ENCODE measurements at regions not wholly inside any gene's neighbourhood (a gene's known extent, or its start where the extent isn't known, plus 50 kb on each side); places are given as distances from the start of the nearest gene placed in this dataset.

GRCh38 chr3:117941015-117941414 is 1093.6 kb downstream of the IGSF11 start:
- no peak for TF ChIP-seq FOXM1 (IDR thresholded peaks at IDR 0.05; ENCODE audit: borderline replicate concordance)
- TF ChIP-seq BHLHE40 (IDR thresholded peaks at IDR 0.05; ENCODE audit: borderline replicate concordance) = no peak
- no peak for TF ChIP-seq ZNF384 (IDR thresholded peaks at IDR 0.05)
- TF ChIP-seq FOXK2 (IDR thresholded peaks at IDR 0.05) = no peak
- TF ChIP-seq L3MBTL2 (conservative IDR thresholded peaks at IDR 0.05) = no peak
- TF ChIP-seq LEF1 (IDR thresholded peaks at IDR 0.05; ENCODE audit: borderline replicate concordance) = no peak
- no peak for TF ChIP-seq SP1 (IDR thresholded peaks at IDR 0.05)
- TF ChIP-seq ELF4 (IDR thresholded peaks at IDR 0.05) = no peak
- no peak for TF ChIP-seq FOXA1 (IDR thresholded peaks at IDR 0.05)
- TF ChIP-seq NFRKB (IDR thresholded peaks at IDR 0.05) = no peak
- no peak for TF ChIP-seq ARNT (IDR thresholded peaks at IDR 0.05)
- TF ChIP-seq, protein P1, sequence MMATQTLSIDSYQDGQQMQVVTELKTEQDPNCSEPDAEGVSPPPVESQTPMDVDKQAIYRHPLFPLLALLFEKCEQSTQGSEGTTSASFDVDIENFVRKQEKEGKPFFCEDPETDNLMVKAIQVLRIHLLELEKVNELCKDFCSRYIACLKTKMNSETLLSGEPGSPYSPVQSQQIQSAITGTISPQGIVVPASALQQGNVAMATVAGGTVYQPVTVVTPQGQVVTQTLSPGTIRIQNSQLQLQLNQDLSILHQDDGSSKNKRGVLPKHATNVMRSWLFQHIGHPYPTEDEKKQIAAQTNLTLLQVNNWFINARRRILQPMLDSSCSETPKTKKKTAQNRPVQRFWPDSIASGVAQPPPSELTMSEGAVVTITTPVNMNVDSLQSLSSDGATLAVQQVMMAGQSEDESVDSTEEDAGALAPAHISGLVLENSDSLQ (IDR thresholded peaks at IDR 0.05) = no peak
- TF ChIP-seq TARDBP (IDR thresholded peaks at IDR 0.05) = no peak
- no peak for TF ChIP-seq HDGF (IDR thresholded peaks at IDR 0.05; ENCODE audit: borderline replicate concordance)
- TF ChIP-seq CTBP1 (IDR thresholded peaks at IDR 0.05; ENCODE audit: borderline replicate concordance) = no peak
- TF ChIP-seq SUZ12 (IDR thresholded peaks at IDR 0.05) = no peak
- no peak for DNase-seq (ENCODE audit: extremely low spot score)
- CTCF ChIA-PET = no interaction called here
- POLR2A ChIA-PET = no interaction called here

DNA sequence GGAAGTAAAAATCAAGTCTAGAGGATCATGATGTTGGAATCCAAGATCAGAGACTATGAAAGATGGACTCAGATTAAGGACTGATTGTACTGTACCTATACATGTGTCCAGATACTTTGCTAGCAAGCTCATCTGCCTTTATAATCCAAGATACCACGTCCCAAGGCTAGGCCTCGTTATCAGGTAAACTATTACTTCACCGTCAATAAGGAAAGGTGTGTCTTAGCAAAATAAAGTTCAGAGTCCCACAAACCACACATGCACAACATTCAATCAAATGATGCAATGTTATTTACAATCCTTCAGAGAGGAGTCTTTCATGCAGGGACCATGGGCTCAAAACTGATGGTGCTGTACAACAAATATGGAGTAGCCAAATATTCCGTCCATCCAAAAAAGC is 1092.9 kb downstream of the IGSF11 start:
- POLR2A ChIA-PET = no interaction called here
- TF ChIP-seq L3MBTL2 (conservative IDR thresholded peaks at IDR 0.05) (no peak), TARDBP (IDR thresholded peaks at IDR 0.05) (no peak), SUZ12 (IDR thresholded peaks at IDR 0.05) (no peak), CTBP1 (IDR thresholded peaks at IDR 0.05; ENCODE audit: borderline replicate concordance) (no peak), SP1 (IDR thresholded peaks at IDR 0.05) (no peak), ZNF384 (IDR thresholded peaks at IDR 0.05) (no peak), HDGF (IDR thresholded peaks at IDR 0.05; ENCODE audit: borderline replicate concordance) (no peak)
- TF ChIP-seq, protein P1 (IDR thresholded peaks at IDR 0.05) = no peak
- DNase-seq (ENCODE audit: extremely low spot score) = no peak
- CTCF ChIA-PET = no interaction called here

DNA sequence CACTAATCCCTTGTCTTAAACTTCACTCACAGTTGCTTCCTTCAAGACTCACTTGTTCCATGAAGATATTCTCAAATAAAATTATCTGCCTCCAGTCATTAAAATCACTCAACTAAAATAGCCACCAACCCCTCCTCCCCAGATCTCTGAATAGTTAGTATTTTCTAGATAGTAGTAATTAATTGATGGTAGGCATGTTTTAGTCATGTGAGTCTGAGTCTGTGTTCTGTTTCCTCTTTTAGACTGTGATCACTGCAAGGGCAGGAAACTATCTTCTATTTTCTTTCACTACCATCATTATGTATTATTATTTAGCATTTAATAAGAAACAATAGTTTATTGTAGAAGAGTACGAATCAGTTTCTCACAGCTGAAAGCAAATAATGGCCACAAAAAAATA is 1080.5 kb downstream of the IGSF11 start:
- no peak for TF ChIP-seq L3MBTL2 (conservative IDR thresholded peaks at IDR 0.05)
- TF ChIP-seq FOXK2 (IDR thresholded peaks at IDR 0.05) = no peak
- no peak for TF ChIP-seq LEF1 (IDR thresholded peaks at IDR 0.05; ENCODE audit: borderline replicate concordance)
- no peak for TF ChIP-seq SUZ12 (IDR thresholded peaks at IDR 0.05)
- no peak for TF ChIP-seq ELF4 (IDR thresholded peaks at IDR 0.05)
- TF ChIP-seq ARNT (IDR thresholded peaks at IDR 0.05) = no peak
- no peak for TF ChIP-seq FOXM1 (IDR thresholded peaks at IDR 0.05; ENCODE audit: borderline replicate concordance)
- TF ChIP-seq, protein P1 (IDR thresholded peaks at IDR 0.05) = no peak
- no peak for TF ChIP-seq SP1 (IDR thresholded peaks at IDR 0.05)
- TF ChIP-seq BHLHE40 (IDR thresholded peaks at IDR 0.05; ENCODE audit: borderline replicate concordance) = no peak
- TF ChIP-seq HDGF (IDR thresholded peaks at IDR 0.05; ENCODE audit: borderline replicate concordance) = no peak
- no peak for TF ChIP-seq FOXA1 (IDR thresholded peaks at IDR 0.05)
- no peak for TF ChIP-seq TARDBP (IDR thresholded peaks at IDR 0.05)
- TF ChIP-seq CTBP1 (IDR thresholded peaks at IDR 0.05; ENCODE audit: borderline replicate concordance) = no peak
- TF ChIP-seq NFRKB (IDR thresholded peaks at IDR 0.05) = no peak
- TF ChIP-seq ZNF384 (IDR thresholded peaks at IDR 0.05) = no peak
- ChIA-PET POLR2A (no interaction called here), CTCF (no interaction called here)
- no peak for DNase-seq (ENCODE audit: extremely low spot score)

GRCh38 chr3:117955196-117955595 is 1079.5 kb downstream of the IGSF11 start:
- DNase-seq (ENCODE audit: extremely low spot score) = no peak
- TF ChIP-seq L3MBTL2 (conservative IDR thresholded peaks at IDR 0.05) = no peak
- TF ChIP-seq ZNF384 (IDR thresholded peaks at IDR 0.05) = no peak
- POLR2A ChIA-PET = no interaction called here
- CTCF ChIA-PET = no interaction called here

DNA sequence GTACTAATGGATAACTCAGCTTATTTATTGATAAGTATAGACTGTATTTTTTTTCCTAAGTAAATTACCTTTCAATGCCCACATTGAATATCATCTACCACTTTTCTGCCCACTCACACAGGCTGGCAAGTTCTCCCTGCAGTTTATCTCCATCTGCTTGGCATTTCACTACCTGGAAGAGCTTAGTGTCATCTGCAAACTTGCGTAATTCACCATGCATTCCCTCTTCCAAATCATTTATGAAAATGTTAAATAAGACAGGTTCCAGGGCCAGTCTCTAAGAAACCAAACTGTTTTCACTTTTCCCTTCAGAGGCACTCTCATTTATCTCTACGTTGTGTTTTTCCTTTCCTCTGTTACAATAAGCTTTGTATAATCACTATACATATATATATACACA is 1076.6 kb downstream of the IGSF11 start:
- no peak for DNase-seq (ENCODE audit: extremely low spot score)
- POLR2A ChIA-PET = no interaction called here
- TF ChIP-seq BHLHE40 (IDR thresholded peaks at IDR 0.05; ENCODE audit: borderline replicate concordance) = no peak
- TF ChIP-seq ZNF384 (IDR thresholded peaks at IDR 0.05) = no peak
- TF ChIP-seq TARDBP (IDR thresholded peaks at IDR 0.05) = no peak
- no peak for TF ChIP-seq CTBP1 (IDR thresholded peaks at IDR 0.05; ENCODE audit: borderline replicate concordance)
- TF ChIP-seq, protein P1 (IDR thresholded peaks at IDR 0.05) = no peak
- no peak for TF ChIP-seq FOXM1 (IDR thresholded peaks at IDR 0.05; ENCODE audit: borderline replicate concordance)
- TF ChIP-seq FOXK2 (IDR thresholded peaks at IDR 0.05) = no peak
- no peak for TF ChIP-seq LEF1 (IDR thresholded peaks at IDR 0.05; ENCODE audit: borderline replicate concordance)
- TF ChIP-seq NFRKB (IDR thresholded peaks at IDR 0.05) = no peak
- no peak for TF ChIP-seq SUZ12 (IDR thresholded peaks at IDR 0.05)
- no peak for TF ChIP-seq ELF4 (IDR thresholded peaks at IDR 0.05)
- no peak for TF ChIP-seq ARNT (IDR thresholded peaks at IDR 0.05)
- CTCF ChIA-PET = no interaction called here

GRCh38 chr3:117962750-117963149 is 1071.9 kb downstream of the IGSF11 start:
- TF ChIP-seq FOXK2 (IDR thresholded peaks at IDR 0.05) = no peak
- no peak for TF ChIP-seq ZNF384 (IDR thresholded peaks at IDR 0.05)
- TF ChIP-seq L3MBTL2 (conservative IDR thresholded peaks at IDR 0.05) = no peak
- TF ChIP-seq, protein P1 (IDR thresholded peaks at IDR 0.05) = no peak
- no peak for TF ChIP-seq BHLHE40 (IDR thresholded peaks at IDR 0.05; ENCODE audit: borderline replicate concordance)
- TF ChIP-seq FOXA1 (IDR thresholded peaks at IDR 0.05) = no peak
- ChIA-PET CTCF (no interaction called here), POLR2A (no interaction called here)
- DNase-seq (ENCODE audit: extremely low spot score) = no peak
